HG02610 (cell line): ENCODE measurements at regions not wholly inside any gene's neighbourhood (a gene's known extent, or its start where the extent isn't known, plus 50 kb on each side); places are given as distances from the start of the nearest gene placed in this dataset.

ENCODE experiments used
- ATAC-seq: cut with Tn5 transposase; IDR thresholded peaks from one replicate; pipeline ENCODE4 v1.9.1; 2021; ENCODE audit warnings: mild to moderate bottlenecking, moderate library complexity; ENCODE audit not compliant: unreplicated experiment

GRCh38 chr5:116389601-116390000, 185.0 kb downstream of the SEMA6A start:
- ATAC-seq: no peak

- ATAC-seq: no peak
These were observed 185.9 kb downstream of the SEMA6A start for GRCh38 chr5:116388564-116389258.

GRCh38 chr5:116387738-116388137, 186.9 kb downstream of the SEMA6A start:
- ATAC-seq: no peak

DNA sequence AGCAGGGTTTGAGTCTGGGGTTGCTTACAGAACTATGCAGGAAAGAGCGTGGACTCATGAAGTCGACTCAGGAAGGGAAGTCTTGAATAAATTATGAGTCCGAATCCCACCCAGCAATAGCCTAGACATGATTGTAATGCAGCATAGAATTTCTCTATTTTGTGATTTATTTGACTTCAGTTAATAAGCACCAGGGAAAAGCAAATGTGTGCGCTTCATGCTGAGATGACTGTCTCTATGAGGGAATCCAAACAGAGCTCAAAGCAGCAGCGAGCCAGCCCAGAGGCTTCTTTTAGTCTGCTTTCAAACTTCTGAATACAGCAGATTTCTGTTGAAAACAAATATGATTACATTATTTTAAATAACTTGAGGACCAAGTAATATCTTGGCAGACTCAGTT, 188.0 kb downstream of the SEMA6A start:
- ATAC-seq: no peak

DNA sequence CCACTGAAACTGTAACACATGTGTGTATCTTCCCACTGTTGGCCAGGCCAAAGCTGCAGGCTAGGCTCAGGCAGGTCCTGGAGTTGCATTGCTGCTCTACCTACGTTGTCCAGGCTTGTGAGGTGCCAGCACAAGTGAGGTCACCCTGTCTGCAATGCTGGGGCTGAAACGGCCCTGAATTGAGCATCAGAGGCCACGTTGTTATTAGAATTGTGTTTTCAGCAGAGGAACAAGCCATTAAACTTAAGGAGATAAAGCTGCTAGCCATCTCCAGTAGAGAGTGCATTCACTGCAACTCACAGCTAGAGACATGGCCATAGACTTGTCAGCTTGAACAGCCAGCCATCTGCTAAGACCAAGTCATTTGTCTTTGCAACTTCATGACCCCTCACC, 191.8 kb downstream of the SEMA6A start:
- ATAC-seq: no peak

DNA sequence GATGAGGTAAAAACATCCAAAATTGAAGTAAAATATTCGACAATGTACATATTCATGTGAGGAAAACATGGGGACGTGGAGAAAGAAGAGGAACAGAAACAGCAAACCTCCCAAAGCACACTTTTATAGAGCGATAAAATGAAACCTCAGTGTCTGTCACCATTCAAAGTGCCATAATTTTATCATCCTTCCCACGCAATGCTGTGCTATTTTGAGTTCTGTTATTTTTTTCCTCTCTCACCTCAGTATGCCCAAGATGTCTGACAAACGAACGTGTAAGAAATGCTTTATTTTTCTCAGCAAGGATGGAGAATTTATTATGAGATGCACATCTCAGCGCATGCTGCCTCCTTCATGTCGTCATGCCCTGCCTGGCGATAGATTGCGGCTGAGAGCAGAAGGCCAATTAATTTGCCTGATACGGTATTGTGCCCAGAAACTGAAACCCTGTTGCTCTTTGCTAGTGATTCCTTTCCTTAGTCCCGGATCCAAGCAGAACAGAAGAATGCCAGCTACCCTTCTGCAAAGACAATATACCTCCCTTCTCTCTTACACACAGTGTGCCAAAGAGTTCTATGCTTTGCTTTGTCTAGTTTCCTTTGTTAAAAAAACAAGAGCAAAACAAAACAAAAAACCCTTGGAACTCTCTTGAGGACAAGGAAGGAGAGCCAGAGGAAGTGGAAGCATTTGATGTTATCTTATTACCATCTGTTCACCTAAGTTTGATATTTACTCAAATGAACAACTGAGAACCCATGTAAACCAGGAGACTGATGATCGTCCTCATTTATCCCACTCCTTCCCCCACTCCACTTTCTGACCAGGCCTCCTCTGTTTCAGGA, 192.4 kb downstream of the SEMA6A start:
- ATAC-seq: no peak

DNA sequence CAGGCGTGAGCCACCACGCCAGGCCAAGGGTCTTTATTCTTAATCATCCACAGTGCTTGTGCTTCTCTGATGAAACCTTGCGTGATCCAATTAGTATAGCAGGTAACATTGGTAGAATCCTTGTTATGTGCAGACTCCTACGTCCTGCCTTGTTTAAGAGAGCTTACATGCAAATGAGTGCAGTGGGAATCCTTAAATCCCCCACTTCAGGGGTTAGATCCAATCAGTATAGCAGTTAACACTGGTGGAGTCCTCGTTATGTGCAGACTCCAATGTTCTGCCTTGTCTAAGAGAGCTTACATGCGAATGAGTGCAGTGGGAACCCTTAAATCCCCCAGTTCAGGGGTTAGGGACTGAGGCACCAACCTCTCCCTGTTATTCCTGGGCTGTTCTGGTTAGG, 193.4 kb downstream of the SEMA6A start:
- no peak for ATAC-seq

- ATAC-seq: no peak
These were observed 194.0 kb downstream of the SEMA6A start for GRCh38 chr5:116380621-116381020.

DNA sequence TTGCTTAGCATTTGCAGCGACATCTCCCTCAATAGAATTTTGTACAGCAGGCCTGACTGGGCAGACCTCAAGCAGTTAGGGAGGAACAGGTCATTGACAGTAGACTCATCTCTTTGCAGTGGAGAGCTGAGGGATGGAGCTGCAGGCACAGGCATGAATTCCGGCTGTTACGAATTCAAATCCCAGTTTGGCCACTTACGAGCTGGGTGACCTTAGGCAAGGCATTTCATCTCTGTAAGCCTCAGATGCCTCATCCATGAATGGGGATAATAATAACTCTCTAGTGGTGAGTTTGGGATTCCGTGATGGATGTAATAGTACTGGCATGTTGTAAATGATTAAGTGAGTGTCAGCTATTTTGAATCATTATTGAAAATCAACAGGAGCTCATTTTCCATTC, 195.3 kb downstream of the SEMA6A start:
- ATAC-seq: no peak

GRCh38 chr5:116378777-116379121, 195.9 kb downstream of the SEMA6A start:
- no peak for ATAC-seq

- ATAC-seq: no peak
These were observed 196.4 kb downstream of the SEMA6A start for GRCh38 chr5:116378007-116378776.

GRCh38 chr5:116377276-116378006, 197.2 kb downstream of the SEMA6A start:
- no peak for ATAC-seq

GRCh38 chr5:116375926-116376325, 198.7 kb downstream of the SEMA6A start:
- ATAC-seq: no peak

DNA sequence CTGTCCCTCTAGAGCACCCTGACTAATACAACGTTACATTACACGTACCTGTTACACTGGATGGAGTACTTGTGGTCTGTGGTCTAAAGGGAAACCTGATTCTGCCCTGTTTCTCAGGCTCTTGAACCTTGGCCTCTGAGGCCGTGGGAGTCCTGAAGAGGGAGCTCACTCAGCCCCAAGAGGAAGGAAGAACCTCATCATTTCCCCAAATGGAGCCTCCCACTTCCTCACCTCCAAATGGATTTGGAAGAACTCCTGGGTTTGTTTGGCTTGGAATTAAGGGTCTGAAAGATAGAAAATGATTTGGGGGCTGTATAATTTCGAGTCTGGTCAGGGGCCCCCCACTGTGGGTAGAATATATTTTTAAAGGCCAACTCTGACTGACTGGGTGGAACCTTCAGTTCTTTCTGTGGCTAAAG, 200.2 kb downstream of the SEMA6A start:
- ATAC-seq: peak; percentile 58

DNA sequence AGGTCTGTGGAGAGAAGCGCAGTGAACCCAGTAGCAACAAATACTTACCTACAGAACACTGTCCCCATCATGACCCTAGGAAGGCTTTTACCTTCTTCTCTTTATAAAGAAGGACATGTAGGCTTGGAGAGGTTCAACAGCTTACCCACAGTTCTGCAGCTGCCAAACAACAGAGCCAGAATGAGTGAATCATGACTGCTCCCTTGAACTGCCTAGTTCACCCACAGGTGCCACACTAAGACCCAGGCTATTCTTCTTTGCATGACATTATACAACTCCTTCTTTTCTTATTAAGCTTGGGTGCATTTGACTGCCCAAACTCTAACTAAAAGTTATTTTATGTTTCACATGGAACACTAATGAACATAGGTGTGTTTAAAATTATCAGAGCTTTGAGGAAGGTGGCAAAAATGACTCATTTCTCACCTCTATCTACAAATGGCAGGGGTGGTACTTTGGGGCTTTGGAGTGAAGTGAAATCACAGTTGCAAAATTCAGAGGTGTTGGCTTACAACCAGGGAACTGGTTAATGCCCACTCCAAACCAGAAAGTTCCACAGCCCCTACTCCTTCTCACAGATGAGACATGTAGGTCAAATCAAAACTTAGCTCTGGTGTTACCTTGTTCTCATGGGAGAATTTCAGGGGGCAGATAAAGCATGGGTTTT, 201.6 kb downstream of the SEMA6A start:
- no peak for ATAC-seq

GRCh38 chr5:116371935-116372334, 202.7 kb downstream of the SEMA6A start:
- no peak for ATAC-seq

- no peak for ATAC-seq
These were observed 203.2 kb downstream of the SEMA6A start for GRCh38 chr5:116371431-116371830.

- ATAC-seq: no peak
These were observed 203.7 kb downstream of the SEMA6A start for GRCh38 chr5:116370886-116371285.

- peak; percentile 31 for ATAC-seq
These were observed 204.5 kb downstream of the SEMA6A start for GRCh38 chr5:116370149-116370548.

DNA sequence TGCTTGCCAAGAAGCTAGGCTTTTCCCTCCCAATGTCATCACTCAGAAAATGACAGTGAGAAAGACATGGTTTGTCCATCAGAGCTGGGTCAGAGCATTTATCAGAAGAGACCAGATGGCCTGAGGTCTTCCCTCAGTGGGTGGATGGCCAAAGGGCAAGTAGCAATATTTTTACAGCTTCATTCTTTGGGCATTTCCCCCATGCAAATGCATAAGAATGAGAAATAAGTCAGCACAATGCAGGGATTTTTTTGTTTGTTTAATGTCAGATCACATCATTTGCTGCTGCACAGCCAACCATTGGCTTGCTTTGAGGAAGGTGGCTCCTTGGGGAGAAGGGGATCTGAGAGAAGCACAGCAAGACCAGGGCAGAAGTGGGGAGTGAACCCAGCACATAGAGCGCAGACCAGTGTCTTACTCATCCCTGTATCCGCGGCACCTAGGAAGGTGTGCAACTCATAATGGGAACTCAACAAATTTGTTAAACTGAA, 209.6 kb downstream of the SEMA6A start:
- peak; percentile 91 for ATAC-seq
